H9 (cell line): ENCODE measurements at regions not wholly inside any gene's neighbourhood (a gene's known extent, or its start where the extent isn't known, plus 50 kb on each side); places are given as distances from the start of the nearest gene placed in this dataset.

Experiments
- DNase-seq: peaks from one replicate; pipeline ENCODE4 v3.0.0-alpha.2; 2017
- H2AFZ ChIP-seq: one replicate; pipeline ENCODE4 v1.6.1; 2013; ENCODE audit warnings: mild to moderate bottlenecking, low read length, control low read depth, moderate library complexity
- H2AK5ac ChIP-seq: 2 replicates; pipeline ENCODE4 v1.6.1; 2013; ENCODE audit warnings: low read length, control low read depth, mixed read lengths; ENCODE audit not compliant: insufficient read length
- H2BK120ac ChIP-seq: one replicate; pipeline ENCODE4 v1.6.1; 2013; ENCODE audit warnings: low read depth, mild to moderate bottlenecking, low read length, control low read depth, inconsistent platforms; ENCODE audit not compliant: poor library complexity, severe bottlenecking
- H2BK12ac ChIP-seq: 2 replicates; pipeline ENCODE4 v1.6.1; 2013; ENCODE audit warnings: low read length, control low read depth, mixed read lengths, low read depth; ENCODE audit not compliant: insufficient read length
- H2BK15ac ChIP-seq: 2 replicates; pipeline ENCODE4 v1.6.1; 2013; ENCODE audit warnings: low read depth, low read length, control low read depth
- H2BK20ac ChIP-seq: one replicate; pipeline ENCODE4 v1.6.1; 2013; ENCODE audit warnings: low read depth, mild to moderate bottlenecking, low read length, control low read depth, inconsistent platforms; ENCODE audit not compliant: poor library complexity, severe bottlenecking
- H2BK5ac ChIP-seq: 2 replicates; pipeline ENCODE4 v1.6.1; 2013; ENCODE audit warnings: low read length, control low read depth, mixed read lengths; ENCODE audit not compliant: insufficient read length
- H3K14ac ChIP-seq: 2 replicates; pipeline ENCODE4 v1.6.1; 2013; ENCODE audit warnings: low read length, control low read depth; ENCODE audit not compliant: insufficient read depth
- H3K18ac ChIP-seq: 2 replicates; pipeline ENCODE4 v1.6.1; 2013; ENCODE audit warnings: low read depth, mild to moderate bottlenecking, mixed read lengths, low read length, control low read depth; ENCODE audit not compliant: insufficient read length
- H3K23ac ChIP-seq: 2 replicates; pipeline ENCODE4 v1.6.1; 2013; ENCODE audit warnings: low read length, control low read depth, mixed read lengths, low read depth; ENCODE audit not compliant: insufficient read length
- H3K23me2 ChIP-seq: 2 replicates; pipeline ENCODE4 v1.6.1; 2013; ENCODE audit warnings: low read depth, mild to moderate bottlenecking, mixed read lengths, low read length, control low read depth; ENCODE audit not compliant: insufficient read length, poor library complexity, severe bottlenecking
- H3K27ac ChIP-seq: 2 replicates; pipeline ENCODE4 v1.5.1; 2013; ENCODE audit warnings: low read length, control low read depth, mixed read lengths, low read depth; ENCODE audit not compliant: insufficient read length
- H3K27me3 ChIP-seq: 2 replicates; pipeline ENCODE4 v1.6.1; 2013; ENCODE audit warnings: low read length, control low read depth, inconsistent platforms; ENCODE audit not compliant: insufficient read depth
- H3K4ac ChIP-seq: 2 replicates; pipeline ENCODE4 v1.6.1; 2013; ENCODE audit warnings: low read depth, mild to moderate bottlenecking, control low read depth, inconsistent platforms, low read length, moderate library complexity
- H3K4me1 ChIP-seq: 2 replicates; pipeline ENCODE4 v1.6.1; 2013; ENCODE audit warnings: low read length, control low read depth, inconsistent platforms; ENCODE audit not compliant: insufficient read depth
- H3K4me2 ChIP-seq: 2 replicates; pipeline ENCODE4 v1.6.1; 2013; ENCODE audit warnings: low read length, control low read depth, mixed read lengths; ENCODE audit not compliant: insufficient read length, insufficient read depth
- H3K56ac ChIP-seq: 2 replicates; pipeline ENCODE4 v1.6.1; 2013; ENCODE audit warnings: low read depth, mild to moderate bottlenecking, mixed read lengths, low read length, control low read depth; ENCODE audit not compliant: insufficient read length
- H3K79me1 ChIP-seq: 2 replicates; pipeline ENCODE4 v1.6.1; 2013; ENCODE audit warnings: low read depth, mild to moderate bottlenecking, moderate library complexity, low read length, control low read depth, inconsistent platforms; ENCODE audit not compliant: insufficient read depth, poor library complexity, severe bottlenecking
- H3K79me2 ChIP-seq: 2 replicates; pipeline ENCODE4 v1.6.1; 2013; ENCODE audit warnings: low read length, control low read depth, inconsistent platforms; ENCODE audit not compliant: insufficient read depth
- H3K9ac ChIP-seq: 2 replicates; pipeline ENCODE4 v1.6.1; 2013; ENCODE audit warnings: low read length, control low read depth, mixed read lengths; ENCODE audit not compliant: insufficient read length; ENCODE audit errors: extremely low read depth
- H3K9me3 ChIP-seq: one replicate; pipeline ENCODE4 v1.6.1; 2013; ENCODE audit warnings: low read depth, low read length, inconsistent platforms; ENCODE audit not compliant: control insufficient read depth
- H3T11ph ChIP-seq: one replicate; pipeline ENCODE4 v1.6.1; 2013; ENCODE audit warnings: mild to moderate bottlenecking, low read length, control low read depth, inconsistent platforms
- H4K20me1 ChIP-seq: one replicate; pipeline ENCODE4 v1.6.1; 2013; ENCODE audit not compliant: control insufficient read depth, insufficient read length, insufficient read depth
- H4K5ac ChIP-seq: 2 replicates; pipeline ENCODE4 v1.6.1; 2013; ENCODE audit warnings: low read depth, mild to moderate bottlenecking, mixed read lengths, low read length, control low read depth; ENCODE audit not compliant: insufficient read length
- H4K8ac ChIP-seq: replicated peaks from 2 replicates; pipeline ENCODE4 v1.6.1; 2013; ENCODE audit warnings: low read length, control low read depth, mixed read lengths, low read depth; ENCODE audit not compliant: insufficient read length
- H4K91ac ChIP-seq: 2 replicates; pipeline ENCODE4 v1.6.1; 2013; ENCODE audit warnings: low read depth, mild to moderate bottlenecking, moderate library complexity, mixed read lengths, low read length, control low read depth; ENCODE audit not compliant: insufficient read length
- H3K27ac Mint-ChIP-seq, 3 experiments: 2 replicates in 2 of 3; 3 replicates in 1 of 3; pipeline ENCODE4 v1.8.0; 2020 to 2021; ENCODE audit warnings: mixed read lengths in 3 of 3, mild to moderate bottlenecking in 1 of 3, moderate library complexity in 1 of 3
- H3K27me3 Mint-ChIP-seq: 2 replicates; pipeline ENCODE4 v1.8.0; 2021; ENCODE audit warnings: low read depth, mild to moderate bottlenecking, moderate library complexity, mixed read lengths
- H3K36me3 Mint-ChIP-seq, 3 experiments: 2 replicates in 2 of 3; 3 replicates in 1 of 3; pipeline ENCODE4 v1.8.0; 2020 to 2021; ENCODE audit warnings: low read depth in 3 of 3, mixed read lengths in 3 of 3; ENCODE audit not compliant: insufficient read depth in 1 of 3
- H3K4me1 Mint-ChIP-seq, 2 experiments: 2 replicates each; pipeline ENCODE4 v1.8.0; 2020; ENCODE audit warnings: mixed read lengths in 2 of 2
- H3K4me3 Mint-ChIP-seq, 2 experiments: 2 replicates in 1 of 2; 3 replicates in 1 of 2; pipeline ENCODE4 v1.8.0; 2020 to 2021; ENCODE audit warnings: mild to moderate bottlenecking in 2 of 2, mixed read lengths in 2 of 2, moderate library complexity in 1 of 2
- H3K9me3 Mint-ChIP-seq, 2 experiments: 2 replicates in 1 of 2; 3 replicates in 1 of 2; pipeline ENCODE4 v1.8.0; 2020; ENCODE audit warnings: mild to moderate bottlenecking in 2 of 2, mixed read lengths in 2 of 2, moderate library complexity in 1 of 2
- CTCF ChIP-seq: fragments of 200-600 bp; sonication (generic); conservative IDR thresholded peaks from 3 replicates; pipeline ENCODE4 v1.8.0; 2021; ENCODE audit warnings: antibody characterized with exemption, mild to moderate bottlenecking
- WGBS: extraction: QIAGEN DNeasy Blood & Tissue Kit; methylation state at CpG from one replicate; pipeline ENCODE4 v1.1.7; 2013; ENCODE audit warnings: missing lambda C conversion rate, low lambda C conversion rate, mixed read lengths; ENCODE audit not compliant: insufficient read length; ENCODE audit errors: extremely low coverage; 5-methylcytosine and 5-hydroxymethylcytosine counted together

GRCh38 chr2:122077771-122078170, 322.3 kb downstream of the TSN start:
- no peak overlapping the region for H3K27ac ChIP-seq
- H4K91ac ChIP-seq: no peak overlapping the region
- H3K9ac ChIP-seq: no peak overlapping the region
- H3K4me1 Mint-ChIP-seq: peaks cover 10 to 14% of the 10 kb centered on the region in 2 experiments
- no peak overlapping the region; a peak in 1 of 7 replicates for H3K27ac Mint-ChIP-seq
- H3K4me2 ChIP-seq: no peak overlapping the region
- peaks cover 2% of the 10 kb centered on the region; the same call in 1 of the 2 replicates for H3K4me1 ChIP-seq
- H2AFZ ChIP-seq: no peak overlapping the region
- no peaks in the 10 kb centered on the region for H3K36me3 Mint-ChIP-seq
- no peak overlapping the region for H3T11ph ChIP-seq
- H3K79me1 ChIP-seq: no peaks in the 10 kb centered on the region
- TF ChIP-seq CTCF: no peak
- no peak overlapping the region for H4K5ac ChIP-seq
- no peaks in the 10 kb centered on the region for H3K79me2 ChIP-seq
- H3K27me3 ChIP-seq: no peaks in the 10 kb centered on the region
- H3K14ac ChIP-seq: no peak overlapping the region
- no peak overlapping the region for H3K56ac ChIP-seq
- no CpG with 5 or more reads among the region's 4 CpGs for WGBS
- H3K4me3 Mint-ChIP-seq: no peak overlapping the region
- H4K8ac ChIP-seq: no peak overlapping the region
- H2BK5ac ChIP-seq: no peak overlapping the region
- H4K20me1 ChIP-seq: no peaks in the 10 kb centered on the region
- H3K9me3 ChIP-seq: no peaks in the 10 kb centered on the region
- no peak overlapping the region for H2BK12ac ChIP-seq
- H3K27me3 Mint-ChIP-seq: no peaks in the 10 kb centered on the region
- H2BK20ac ChIP-seq: no peak overlapping the region
- no peak overlapping the region for H3K18ac ChIP-seq
- no peak overlapping the region for H2AK5ac ChIP-seq
- H2BK120ac ChIP-seq: no peak overlapping the region
- no peaks in the 10 kb centered on the region for H3K9me3 Mint-ChIP-seq
- H3K23me2 ChIP-seq: no peaks in the 10 kb centered on the region
- DNase-seq: no peak
- no peak overlapping the region for H3K23ac ChIP-seq
- H2BK15ac ChIP-seq: no peak overlapping the region
- H3K4ac ChIP-seq: no peak overlapping the region
